DOHH2 (cell line): ENCODE measurements at regions not wholly inside any gene's neighbourhood (a gene's known extent, or its start where the extent isn't known, plus 50 kb on each side); places are given as distances from the start of the nearest gene placed in this dataset.

Source experiments
- EZH2phosphoT487 ChIP-seq: fragments of 200-600 bp; sonication (generic); IDR thresholded peaks from 2 replicates; pipeline ENCODE4 v1.6.1; 2017; ENCODE audit warnings: borderline replicate concordance, mild to moderate bottlenecking, antibody characterized with exemption, low read length, moderate library complexity, mixed read lengths
- TF ChIP-seq, protein P1 (sequence below): fragments of 200-600 bp; sonication (generic); IDR thresholded peaks from one replicate; pipeline ENCODE4 v1.5.1; 2014; ENCODE audit warnings: antibody characterized with exemption, mild to moderate bottlenecking, low read depth, low read length; ENCODE audit not compliant: poor library complexity, severe bottlenecking

DNA sequence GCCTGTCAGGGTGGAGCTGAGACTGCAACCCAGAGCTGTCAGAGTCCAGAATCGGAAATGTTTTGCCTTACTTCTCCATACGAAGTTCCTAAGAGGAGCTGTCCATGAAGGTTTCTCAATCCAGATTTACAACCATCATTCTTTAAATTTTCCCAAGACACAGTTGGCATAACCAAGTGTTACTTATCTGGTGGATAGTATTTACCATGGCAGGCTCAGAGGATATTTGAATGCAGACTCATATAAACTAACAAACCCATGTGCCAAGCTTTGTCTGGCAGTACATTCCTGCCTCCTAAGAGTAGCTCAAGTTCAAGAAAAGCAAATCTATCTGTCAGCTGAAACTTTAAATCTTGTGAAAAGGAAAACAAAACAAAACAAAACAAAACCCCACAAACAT is 267.9 kb downstream of the ZNF326 start:
- TF ChIP-seq, protein P1, sequence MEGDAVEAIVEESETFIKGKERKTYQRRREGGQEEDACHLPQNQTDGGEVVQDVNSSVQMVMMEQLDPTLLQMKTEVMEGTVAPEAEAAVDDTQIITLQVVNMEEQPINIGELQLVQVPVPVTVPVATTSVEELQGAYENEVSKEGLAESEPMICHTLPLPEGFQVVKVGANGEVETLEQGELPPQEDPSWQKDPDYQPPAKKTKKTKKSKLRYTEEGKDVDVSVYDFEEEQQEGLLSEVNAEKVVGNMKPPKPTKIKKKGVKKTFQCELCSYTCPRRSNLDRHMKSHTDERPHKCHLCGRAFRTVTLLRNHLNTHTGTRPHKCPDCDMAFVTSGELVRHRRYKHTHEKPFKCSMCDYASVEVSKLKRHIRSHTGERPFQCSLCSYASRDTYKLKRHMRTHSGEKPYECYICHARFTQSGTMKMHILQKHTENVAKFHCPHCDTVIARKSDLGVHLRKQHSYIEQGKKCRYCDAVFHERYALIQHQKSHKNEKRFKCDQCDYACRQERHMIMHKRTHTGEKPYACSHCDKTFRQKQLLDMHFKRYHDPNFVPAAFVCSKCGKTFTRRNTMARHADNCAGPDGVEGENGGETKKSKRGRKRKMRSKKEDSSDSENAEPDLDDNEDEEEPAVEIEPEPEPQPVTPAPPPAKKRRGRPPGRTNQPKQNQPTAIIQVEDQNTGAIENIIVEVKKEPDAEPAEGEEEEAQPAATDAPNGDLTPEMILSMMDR: no peak
- TF ChIP-seq EZH2phosphoT487: no peak
